ENCODE measurements at regions not wholly inside any gene's neighbourhood (a gene's known extent, or its start where the extent isn't known, plus 50 kb on each side); places are given as distances from the start of the nearest gene placed in this dataset.

DNA sequence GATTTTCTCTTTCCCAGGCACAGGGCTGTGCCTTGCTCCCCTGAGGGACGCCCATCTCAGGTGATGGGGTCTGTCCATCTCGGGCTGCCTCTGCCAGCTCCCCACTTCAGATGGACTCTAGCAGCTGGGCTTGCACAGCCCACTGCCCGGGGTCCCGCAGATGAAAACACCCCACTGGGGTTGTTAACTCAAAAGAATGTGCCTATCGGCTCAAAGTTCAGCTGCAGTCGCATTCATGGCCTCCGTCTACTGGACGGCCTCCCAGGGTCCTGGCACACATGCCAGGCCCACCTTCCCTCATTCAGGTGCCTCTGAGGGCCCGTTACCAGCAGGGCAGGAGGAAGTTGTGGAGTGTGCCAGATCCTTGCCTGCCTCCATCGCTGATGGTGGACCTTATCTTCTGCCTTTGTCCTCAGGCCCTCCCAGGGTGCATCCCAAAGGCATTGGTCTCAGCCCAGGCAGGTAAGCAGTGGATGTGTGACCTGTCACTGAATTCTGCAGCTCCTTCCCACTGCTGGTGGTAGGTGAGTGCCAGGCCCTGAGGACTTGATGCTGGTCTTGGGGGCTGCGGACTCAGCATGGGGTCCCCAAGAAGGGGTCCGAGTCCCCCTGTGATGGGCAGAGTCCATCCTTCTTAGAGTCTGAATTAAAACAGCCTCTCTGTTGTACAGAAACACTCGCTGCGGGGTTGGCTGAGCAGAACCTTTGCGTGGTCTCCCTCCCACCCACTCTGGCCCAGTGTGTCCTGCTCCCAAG is 324.6 kb upstream of the DIO3 start:
- no peak for TF ChIP-seq POLR2A (IDR thresholded peaks at IDR 0.05; ENCODE audit: low read depth, low read length)
- no peak for TF ChIP-seq POLR2AphosphoS5 (IDR thresholded peaks at IDR 0.05; ENCODE audit: low read depth, low read length)

Data from GM12892 (cell line).